GM12891 (cell line): ENCODE measurements at regions not wholly inside any gene's neighbourhood (a gene's known extent, or its start where the extent isn't known, plus 50 kb on each side); places are given as distances from the start of the nearest gene placed in this dataset.

Experiments used
- POLR2A ChIP-seq: IDR thresholded peaks from 2 replicates; pipeline ENCODE4 v1.6.1; 2011; ENCODE audit warnings: low read depth, low read length, control low read depth
- TAF1 ChIP-seq: IDR thresholded peaks from 2 replicates; pipeline ENCODE4 v1.6.1; 2011; ENCODE audit warnings: low read depth, low read length, control low read depth

- TF ChIP-seq POLR2A = no peak
- no peak for TF ChIP-seq TAF1
Measured at GRCh38 chr3:130834476-130834875, 59.4 kb upstream of the ATP2C1 start.
